ENCODE measurements at regions not wholly inside any gene's neighbourhood (a gene's known extent, or its start where the extent isn't known, plus 50 kb on each side); places are given as distances from the start of the nearest gene placed in this dataset.

DNA sequence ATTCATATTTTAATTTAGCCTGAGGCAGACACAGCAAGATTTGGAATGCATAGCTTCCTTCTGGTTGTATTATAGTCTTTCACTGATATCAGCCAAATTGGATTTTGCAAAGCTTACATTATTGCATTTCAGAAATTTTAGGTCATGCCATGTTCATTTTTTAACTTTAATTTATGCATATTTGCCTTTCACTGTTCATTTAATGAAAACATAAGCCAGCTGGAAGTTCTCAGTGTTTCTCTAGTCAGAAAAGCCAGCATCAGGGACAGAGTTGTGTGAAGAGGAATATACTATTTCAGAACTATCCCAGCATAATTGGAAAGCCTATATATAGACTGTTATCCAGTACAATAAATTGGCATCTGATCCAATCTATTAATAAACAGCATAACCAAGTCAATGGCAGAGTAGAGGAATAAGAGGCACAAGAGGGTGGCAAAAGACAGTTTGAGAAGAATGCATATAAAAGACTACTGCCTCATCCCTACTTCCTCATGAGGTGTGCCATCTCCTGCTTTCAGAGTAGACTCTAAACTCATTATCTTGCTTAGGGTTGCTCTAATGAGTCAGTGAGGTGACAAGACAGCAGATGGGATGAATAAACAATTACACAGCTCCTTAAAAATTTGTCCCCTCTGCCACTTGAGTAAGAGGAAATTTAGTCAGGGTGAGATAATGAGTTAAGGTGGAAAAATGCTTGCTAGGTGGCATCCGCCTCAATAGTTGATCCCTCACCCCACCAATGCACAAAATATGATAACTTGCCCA lies 159.8 kb upstream of the HCRTR2 start:
- Histone ChIP-seq H3K9ac (ENCODE audit: low read length) (no peak overlapping the region), H2AFZ (ENCODE audit: low read depth, low read length, poor library complexity, severe bottlenecking) (peak overlapping the region; percentile 66), H3K9me2 (ENCODE audit: insufficient read depth) (no peaks in the 10 kb centered on the region), H3K27me3 (ENCODE audit: insufficient read depth, low read length) (no peaks in the 10 kb centered on the region), H3K4me2 (ENCODE audit: low read length) (0 out of 2 replicates have a peak overlapping the region, but pooled peaks have one; percentile 13), H3K36me3 (ENCODE audit: control insufficient read depth in 1 of 2, insufficient read depth in 2 of 2, low read length in 2 of 2) (no peaks in the 10 kb centered on the region), H3K4me1 (ENCODE audit: control insufficient read depth in 1 of 2, insufficient read depth in 2 of 2, low read length in 2 of 2) (peaks cover 0 to 7% of the 10 kb centered on the region in 2 experiments; a peak in 2 of 4 replicates), H3K4me3 (replicated peaks in 1 of 2; ENCODE audit: low read depth in 1 of 2, low read length in 2 of 2) (no peak overlapping the region), H3K27ac (ENCODE audit: low read depth, low read length) (no peak overlapping the region), H3K9me3 (ENCODE audit: control insufficient read depth in 1 of 2, insufficient read depth in 1 of 2, low read depth in 1 of 2, low read length in 2 of 2) (no peaks in the 10 kb centered on the region), H3K79me2 (ENCODE audit: insufficient read depth, low read length) (no peaks in the 10 kb centered on the region), H4K20me1 (ENCODE audit: insufficient read depth) (no peaks in the 10 kb centered on the region)
- no TSS peak for BruUV-seq (replicated peaks)
- peak; percentile 19; the same call in 1 of the 2 replicates for TF ChIP-seq FOSL1 (IDR thresholded peaks at IDR 0.05; ENCODE audit: low read depth)
- no peak for TF ChIP-seq ZNF274 (IDR thresholded peaks at IDR 0.05; ENCODE audit: low read depth, low read length)
- ATAC-seq = no peak
- intact Hi-C loops (cut with micrococcal nuclease) = no loop called here
- DNase-seq (ENCODE audit: low read depth, low spot score) = no peak
- ChIA-PET CTCF (no interaction called here), POLR2A (no interaction called here), RAD21 (ENCODE audit: low non-redundant PET in 1 of 2, low total read pairs in 2 of 2, uncharacterized antibody in 2 of 2, unreplicated experiment in 2 of 2) (no interaction called here)

DNA sequence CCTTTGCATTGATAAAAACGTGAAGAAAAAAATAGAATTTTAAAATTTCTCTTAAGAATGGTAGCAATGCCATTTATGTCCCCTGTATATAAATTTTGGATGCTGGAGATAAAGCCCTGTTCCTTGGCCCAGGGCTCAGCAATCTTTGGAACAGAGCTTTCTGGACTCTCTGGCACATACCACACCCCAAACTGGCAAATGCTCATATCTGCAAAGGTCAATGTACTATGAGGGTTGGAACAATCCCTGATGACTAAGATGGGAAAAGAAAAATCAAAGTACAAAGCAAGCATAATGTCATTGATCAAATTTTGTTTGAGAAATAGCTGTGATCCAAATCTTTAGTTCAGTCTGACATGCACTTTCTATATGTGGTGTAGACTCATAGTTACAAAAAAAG lies 158.1 kb upstream of the HCRTR2 start:
- H3K9me2 ChIP-seq (ENCODE audit: insufficient read depth) = no peaks in the 10 kb centered on the region
- no peak overlapping the region for H3K9ac ChIP-seq (ENCODE audit: low read length)
- CTCF ChIA-PET = no interaction called here
- no peaks in the 10 kb centered on the region for H4K20me1 ChIP-seq (ENCODE audit: insufficient read depth)
- intact Hi-C loops (cut with micrococcal nuclease) = no loop called here
- DNase-seq (ENCODE audit: low read depth, low spot score) (no peak), ATAC-seq (no peak)
- H3K4me1 ChIP-seq (ENCODE audit: control insufficient read depth in 1 of 2, insufficient read depth in 2 of 2, low read length in 2 of 2) = peaks cover 0 to 7% of the 10 kb centered on the region in 2 experiments; a peak in 2 of 4 replicates
- H3K4me2 ChIP-seq (ENCODE audit: low read length) = no peak overlapping the region
- H3K9me3 ChIP-seq (ENCODE audit: control insufficient read depth in 1 of 2, insufficient read depth in 1 of 2, low read depth in 1 of 2, low read length in 2 of 2) = no peaks in the 10 kb centered on the region
- no peaks in the 10 kb centered on the region for H3K79me2 ChIP-seq (ENCODE audit: insufficient read depth, low read length)
- H3K4me3 ChIP-seq (replicated peaks in 1 of 2; ENCODE audit: low read depth in 1 of 2, low read length in 2 of 2) = no peak overlapping the region
- RAD21 ChIA-PET (ENCODE audit: low non-redundant PET in 1 of 2, low total read pairs in 2 of 2, uncharacterized antibody in 2 of 2, unreplicated experiment in 2 of 2) = no interaction called here
- H3K27me3 ChIP-seq (ENCODE audit: insufficient read depth, low read length) = no peaks in the 10 kb centered on the region
- H3K36me3 ChIP-seq (ENCODE audit: control insufficient read depth in 1 of 2, insufficient read depth in 2 of 2, low read length in 2 of 2) = no peaks in the 10 kb centered on the region
- BruUV-seq (replicated peaks) = no TSS peak
- H2AFZ ChIP-seq (ENCODE audit: low read depth, low read length, poor library complexity, severe bottlenecking) = no peak overlapping the region
- no peak overlapping the region for H3K27ac ChIP-seq (ENCODE audit: low read depth, low read length)
- no peak for TF ChIP-seq FOSL1 (IDR thresholded peaks at IDR 0.05; ENCODE audit: low read depth)
- TF ChIP-seq, protein P1, sequence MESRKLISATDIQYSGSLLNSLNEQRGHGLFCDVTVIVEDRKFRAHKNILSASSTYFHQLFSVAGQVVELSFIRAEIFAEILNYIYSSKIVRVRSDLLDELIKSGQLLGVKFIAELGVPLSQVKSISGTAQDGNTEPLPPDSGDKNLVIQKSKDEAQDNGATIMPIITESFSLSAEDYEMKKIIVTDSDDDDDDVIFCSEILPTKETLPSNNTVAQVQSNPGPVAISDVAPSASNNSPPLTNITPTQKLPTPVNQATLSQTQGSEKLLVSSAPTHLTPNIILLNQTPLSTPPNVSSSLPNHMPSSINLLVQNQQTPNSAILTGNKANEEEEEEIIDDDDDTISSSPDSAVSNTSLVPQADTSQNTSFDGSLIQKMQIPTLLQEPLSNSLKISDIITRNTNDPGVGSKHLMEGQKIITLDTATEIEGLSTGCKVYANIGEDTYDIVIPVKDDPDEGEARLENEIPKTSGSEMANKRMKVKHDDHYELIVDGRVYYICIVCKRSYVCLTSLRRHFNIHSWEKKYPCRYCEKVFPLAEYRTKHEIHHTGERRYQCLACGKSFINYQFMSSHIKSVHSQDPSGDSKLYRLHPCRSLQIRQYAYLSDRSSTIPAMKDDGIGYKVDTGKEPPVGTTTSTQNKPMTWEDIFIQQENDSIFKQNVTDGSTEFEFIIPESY (IDR thresholded peaks at IDR 0.05; ENCODE audit: extremely low read depth, insufficient replicate concordance, low read length) = no peak
- no peak for TF ChIP-seq SRF (IDR thresholded peaks at IDR 0.05; ENCODE audit: low read depth)
- no peak for TF ChIP-seq EZH2 (IDR thresholded peaks at IDR 0.05)
- TF ChIP-seq EGR1 (IDR thresholded peaks at IDR 0.05; ENCODE audit: low read depth) = no peak
- TF ChIP-seq, protein P2, sequence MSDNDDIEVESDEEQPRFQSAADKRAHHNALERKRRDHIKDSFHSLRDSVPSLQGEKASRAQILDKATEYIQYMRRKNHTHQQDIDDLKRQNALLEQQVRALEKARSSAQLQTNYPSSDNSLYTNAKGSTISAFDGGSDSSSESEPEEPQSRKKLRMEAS (IDR thresholded peaks at IDR 0.05) = no peak
- TF ChIP-seq RAD21 (IDR thresholded peaks at IDR 0.05; ENCODE audit: low read depth) = no peak
- no peak for TF ChIP-seq SIN3A (IDR thresholded peaks at IDR 0.05; ENCODE audit: low read depth)
- POLR2A ChIA-PET = no interaction called here

Data from HCT116 (cell line).